ENCODE measurements at regions not wholly inside any gene's neighbourhood (a gene's known extent, or its start where the extent isn't known, plus 50 kb on each side); places are given as distances from the start of the nearest gene placed in this dataset.

GRCh38 chr11:82085493-82085892, 648.2 kb downstream of the FAM181B start:
- Histone ChIP-seq H3K27ac (ENCODE audit: low read depth in 1 of 2, low read length in 2 of 2) (no peak overlapping the region), H3K36me3 (ENCODE audit: control insufficient read depth in 4 of 4, insufficient read depth in 3 of 4, low read depth in 1 of 4, low read length in 3 of 4) (no peaks in the 10 kb centered on the region), H3K9me3 (ENCODE audit: control insufficient read depth in 4 of 4, low read length in 3 of 4) (no peaks in the 10 kb centered on the region), H3K9ac (ENCODE audit: low read depth in 1 of 2, low read length in 2 of 2) (no peak overlapping the region), H3K4me3 (ENCODE audit: low read depth in 1 of 3, low read length in 3 of 3) (no peak overlapping the region), H3K27me3 (ENCODE audit: control insufficient read depth in 4 of 4, insufficient read depth in 4 of 4, low read length in 3 of 4) (no peaks in the 10 kb centered on the region), H3K4me1 (ENCODE audit: control insufficient read depth in 4 of 4, insufficient read depth in 4 of 4, low read length in 3 of 4) (no peaks in the 10 kb centered on the region)
- TF ChIP-seq MAX (IDR thresholded peaks at IDR 0.05), result no peak
- TF ChIP-seq ZBTB33 (IDR thresholded peaks at IDR 0.05), result no peak
- TF ChIP-seq FOXA2 (IDR thresholded peaks at IDR 0.05), result no peak
- TF ChIP-seq YY1 (IDR thresholded peaks at IDR 0.05), result no peak
- TF ChIP-seq HNF4G (IDR thresholded peaks at IDR 0.05), result no peak
- no peak for TF ChIP-seq SP1 (IDR thresholded peaks at IDR 0.05)
- TF ChIP-seq JUND (IDR thresholded peaks at IDR 0.05), result no peak
- no peak for DNase-seq (ENCODE audit: low spot score)
- 84% methylated on average over 4 of the region's 4 CpGs for WGBS

- DNase-seq (ENCODE audit: low spot score), result no peak
- H3K4me3 ChIP-seq (ENCODE audit: low read depth in 1 of 3, low read length in 3 of 3), result no peak overlapping the region
- TF ChIP-seq TAF1 (conservative IDR thresholded peaks at IDR 0.05) (no peak), ZBTB33 (IDR thresholded peaks at IDR 0.05) (no peak), REST (IDR thresholded peaks at IDR 0.05) (no peak), FOXA2 (IDR thresholded peaks at IDR 0.05) (no peak), JUND (IDR thresholded peaks at IDR 0.05) (no peak), CTCF (IDR thresholded peaks at IDR 0.05; ENCODE audit: low read depth, low read length, missing input control) (no peak), FOXA1 (IDR thresholded peaks at IDR 0.05) (no peak), HNF4A (conservative IDR thresholded peaks at IDR 0.05) (no peak), HNF4G (IDR thresholded peaks at IDR 0.05) (no peak), RXRA (IDR thresholded peaks at IDR 0.05) (no peak), ATF3 (IDR thresholded peaks at IDR 0.05) (no peak), EGR1 (IDR thresholded peaks at IDR 0.05; ENCODE audit: low read depth in 2 of 2) (no peak)
- H3K36me3 ChIP-seq (ENCODE audit: control insufficient read depth in 4 of 4, insufficient read depth in 3 of 4, low read depth in 1 of 4, low read length in 3 of 4), result no peaks in the 10 kb centered on the region
- H3K27me3 ChIP-seq (ENCODE audit: control insufficient read depth in 4 of 4, insufficient read depth in 4 of 4, low read length in 3 of 4), result peaks cover 0 to 3% (median 0%) of the 10 kb centered on the region in 4 donors
- H3K27ac ChIP-seq (ENCODE audit: low read depth in 1 of 2, low read length in 2 of 2), result no peak overlapping the region
- no peak overlapping the region for H3K9ac ChIP-seq (ENCODE audit: low read depth in 1 of 2, low read length in 2 of 2)
- WGBS, result 67% methylated on average over 2 of the region's 2 CpGs
- H3K9me3 ChIP-seq (ENCODE audit: control insufficient read depth in 4 of 4, low read length in 3 of 4), result no peaks in the 10 kb centered on the region
- H3K4me1 ChIP-seq (ENCODE audit: control insufficient read depth in 4 of 4, insufficient read depth in 4 of 4, low read length in 3 of 4), result no peaks in the 10 kb centered on the region
Measured at GRCh38 chr11:82082976-82083375, 650.7 kb downstream of the FAM181B start.

Data from liver (tissue), 8 donors.